T-helper 2 cell (primary cell): ENCODE measurements at regions not wholly inside any gene's neighbourhood (a gene's known extent, or its start where the extent isn't known, plus 50 kb on each side); places are given as distances from the start of the nearest gene placed in this dataset.

Experiments used
- DNase-seq, 5 experiments: peaks; one replicate each; pipeline versions ENCODE4 v3.0.0 to v3.0.0-alpha.2; 2012 to 2022

- DNase-seq: no peak
Observed at GRCh38 chr5:26669523-26669922, 368.9 kb downstream of the CDH9 start.

- DNase-seq: no peak
Observed at GRCh38 chr5:26669031-26669430, 369.4 kb downstream of the CDH9 start.

GRCh38 chr5:26666371-26666770, 372.0 kb downstream of the CDH9 start:
- no peak for DNase-seq

GRCh38 chr5:26663500-26663899, 374.9 kb downstream of the CDH9 start:
- no peak for DNase-seq

DNA sequence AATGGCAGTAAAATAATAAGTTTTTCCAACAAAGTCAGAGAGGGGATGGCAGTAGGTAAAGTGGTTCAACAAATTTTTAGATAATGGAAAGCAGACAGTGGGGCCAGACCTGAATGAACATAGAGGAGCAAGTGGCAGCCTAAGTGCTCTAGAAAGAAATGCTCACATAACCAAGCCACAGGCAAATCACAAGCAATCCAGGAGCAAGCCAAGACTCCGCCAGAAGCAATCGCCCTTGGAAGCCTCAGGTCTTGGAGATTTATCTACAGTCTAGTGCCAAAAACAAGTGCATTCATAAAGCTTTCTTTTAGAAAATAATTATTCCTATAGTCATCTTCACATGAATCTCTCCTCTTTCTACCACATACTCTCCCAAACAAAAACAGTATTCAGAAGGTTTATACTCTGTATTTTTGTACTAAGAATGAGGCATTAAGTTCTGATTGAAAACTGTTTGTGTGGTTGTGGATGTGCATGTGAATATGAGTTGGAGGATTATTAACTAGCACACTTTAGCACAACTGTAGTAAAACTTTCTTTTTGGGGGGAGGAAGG, 375.5 kb downstream of the CDH9 start:
- DNase-seq: no peak

DNA sequence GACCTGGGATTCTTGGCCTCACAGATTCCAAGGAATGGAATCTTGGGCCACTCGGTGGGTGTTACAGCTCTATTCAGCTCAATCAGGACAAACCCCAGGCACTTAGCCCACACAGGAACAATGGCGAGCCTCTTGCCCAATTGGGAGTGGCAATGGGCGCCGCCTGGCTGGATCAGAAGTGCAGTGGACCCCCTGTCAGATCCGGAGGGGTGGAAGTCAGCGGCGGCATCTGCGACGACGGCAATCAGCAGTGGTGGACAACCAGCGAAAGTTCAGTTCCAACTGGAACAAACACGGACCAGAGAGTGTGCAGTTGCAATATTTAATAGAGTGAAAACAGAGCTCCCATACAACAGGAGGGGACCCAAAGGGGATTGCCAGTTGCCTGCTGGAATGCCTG, 378.3 kb downstream of the CDH9 start:
- DNase-seq: no peak

DNA sequence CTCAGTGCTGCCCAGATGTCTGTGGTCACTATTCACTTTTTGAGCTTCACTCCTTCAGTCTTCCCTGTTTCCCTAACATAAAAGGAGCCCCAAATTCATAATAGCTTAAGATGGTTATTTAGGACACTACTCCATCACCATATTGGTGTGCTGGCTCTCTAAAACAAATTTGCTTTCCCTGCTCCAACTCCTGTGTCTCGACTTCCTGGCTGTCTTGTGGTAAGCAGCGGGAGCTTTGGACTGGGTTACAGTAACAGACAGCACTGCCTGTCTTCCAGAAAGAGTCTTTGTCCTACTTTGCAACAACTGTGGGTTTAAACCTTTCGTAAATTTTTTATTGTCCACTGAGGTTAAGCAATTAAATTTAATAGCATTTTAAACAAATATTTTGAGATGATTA, 389.4 kb downstream of the CDH9 start:
- DNase-seq: no peak

GRCh38 chr5:26647781-26648180, 390.6 kb downstream of the CDH9 start:
- no peak for DNase-seq

- no peak for DNase-seq
Observed at GRCh38 chr5:26645659-26646058, 392.7 kb downstream of the CDH9 start.

GRCh38 chr5:26641492-26641891, 396.9 kb downstream of the CDH9 start:
- DNase-seq: no peak

DNA sequence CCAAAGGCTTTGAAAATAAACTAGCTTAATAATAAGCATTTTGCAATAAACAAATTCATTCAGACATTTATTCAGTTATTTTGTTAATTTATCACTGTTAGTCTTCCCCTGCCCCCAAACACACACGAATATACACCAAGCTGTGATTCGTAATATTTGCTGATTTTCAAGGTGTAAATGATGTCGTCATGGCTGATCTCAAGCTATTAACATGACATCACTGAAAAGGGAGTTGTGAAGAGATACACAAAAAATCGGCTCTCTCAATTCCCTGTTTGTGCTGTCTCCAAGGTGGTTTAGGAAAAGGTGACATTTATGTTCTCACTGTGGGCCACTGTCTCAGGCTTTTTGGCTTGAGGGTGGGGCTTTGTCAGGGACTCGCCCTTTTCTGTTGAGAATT, 413.3 kb downstream of the CDH9 start:
- no peak for DNase-seq

DNA sequence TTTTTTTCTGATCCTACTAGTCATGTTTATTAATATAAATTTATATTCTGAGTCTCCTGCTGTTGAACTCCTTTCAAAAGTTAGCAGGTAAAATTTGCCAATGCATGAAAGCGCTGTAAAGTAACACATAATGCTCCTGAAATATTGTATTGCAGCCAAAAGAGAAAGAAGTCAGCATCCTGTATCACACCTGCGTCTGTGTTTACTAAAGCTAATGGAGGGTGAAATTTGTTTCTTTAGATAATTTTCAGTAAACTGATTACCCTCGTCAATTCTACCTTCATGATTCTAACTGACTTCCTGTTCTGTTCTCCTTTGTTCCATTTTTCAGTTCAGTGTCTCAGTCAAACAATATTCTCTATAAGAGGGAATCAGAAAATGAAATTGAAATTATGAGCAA, 415.4 kb downstream of the CDH9 start:
- no peak for DNase-seq

DNA sequence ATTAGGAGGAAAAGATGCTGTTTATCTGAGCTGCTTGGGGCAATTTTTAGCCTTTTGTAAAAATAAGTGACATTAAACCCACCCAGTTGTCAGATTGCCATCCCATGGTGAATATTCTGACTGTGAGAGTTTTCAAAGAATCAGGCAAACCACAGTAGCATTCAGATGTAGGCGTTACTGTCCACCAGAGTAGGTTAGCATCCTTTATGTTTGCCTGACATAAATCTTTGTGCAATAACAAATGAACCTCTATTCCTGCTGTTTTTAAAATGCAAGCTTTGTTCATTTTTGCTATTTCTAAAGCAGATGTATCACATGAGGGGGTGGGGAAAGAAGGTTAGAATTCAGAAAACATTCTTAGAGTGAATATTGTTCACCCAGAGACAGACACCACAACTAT, 427.8 kb downstream of the CDH9 start:
- DNase-seq: no peak

GRCh38 chr5:26601563-26601962, 436.8 kb downstream of the CDH9 start:
- no peak for DNase-seq

- no peak for DNase-seq
Observed at GRCh38 chr5:26582350-26583045, 455.9 kb downstream of the CDH9 start.

DNA sequence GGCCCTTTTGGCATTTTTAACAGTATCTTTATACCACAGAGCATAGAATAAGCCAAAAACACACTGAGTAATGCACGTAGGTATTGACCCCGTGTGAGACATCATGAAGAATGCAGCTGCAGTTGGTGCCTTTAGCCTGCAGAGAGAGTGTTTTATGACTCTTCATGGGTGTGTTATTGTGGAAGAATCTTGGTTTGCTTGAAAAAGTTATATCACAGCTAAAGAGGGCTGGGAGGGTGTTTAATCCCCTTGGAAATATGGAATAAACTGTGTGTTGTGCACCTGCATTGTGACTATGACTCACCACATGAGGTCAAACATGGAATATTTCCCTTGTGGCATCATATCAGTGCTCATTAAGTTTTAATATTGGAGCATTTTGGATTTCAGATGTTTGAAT, 458.7 kb downstream of the CDH9 start:
- DNase-seq: no peak

DNA sequence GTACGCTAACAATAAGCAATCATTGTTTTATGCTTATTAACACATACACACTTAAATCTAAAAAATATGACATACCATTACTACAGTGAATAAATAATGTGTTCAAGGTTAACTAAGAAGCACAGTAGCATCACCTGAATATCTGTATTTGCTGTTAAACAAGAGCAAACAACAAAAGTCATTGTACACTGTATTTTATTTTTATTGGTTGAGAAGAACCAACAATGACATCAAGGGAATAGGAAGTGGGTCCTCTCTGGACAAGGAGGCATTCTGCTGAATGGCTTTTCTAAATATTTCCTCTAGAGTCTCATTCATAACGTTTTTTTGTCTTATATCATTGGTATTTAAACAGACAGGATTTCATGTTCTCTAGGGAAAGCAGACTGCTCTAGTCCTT, 460.4 kb downstream of the CDH9 start:
- no peak for DNase-seq

DNA sequence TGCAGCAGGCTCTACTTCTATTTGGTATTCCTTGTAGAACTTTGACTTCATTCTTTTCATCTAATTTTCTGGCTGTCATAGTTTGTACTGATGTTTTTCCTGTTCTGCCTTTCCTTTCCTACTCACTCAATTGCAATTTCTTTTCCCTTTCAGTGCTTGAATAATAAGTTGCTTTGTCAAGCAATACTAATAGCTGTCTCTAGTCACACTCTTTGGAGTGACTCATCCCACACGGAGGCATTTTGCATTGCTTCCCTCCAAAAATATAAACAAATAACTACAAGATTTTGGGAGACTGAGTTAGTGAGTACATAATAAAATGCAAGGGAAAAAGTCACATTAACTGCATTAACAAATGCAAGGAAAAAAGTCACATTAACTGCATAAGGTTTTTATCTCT, 465.9 kb downstream of the CDH9 start:
- no peak for DNase-seq

DNA sequence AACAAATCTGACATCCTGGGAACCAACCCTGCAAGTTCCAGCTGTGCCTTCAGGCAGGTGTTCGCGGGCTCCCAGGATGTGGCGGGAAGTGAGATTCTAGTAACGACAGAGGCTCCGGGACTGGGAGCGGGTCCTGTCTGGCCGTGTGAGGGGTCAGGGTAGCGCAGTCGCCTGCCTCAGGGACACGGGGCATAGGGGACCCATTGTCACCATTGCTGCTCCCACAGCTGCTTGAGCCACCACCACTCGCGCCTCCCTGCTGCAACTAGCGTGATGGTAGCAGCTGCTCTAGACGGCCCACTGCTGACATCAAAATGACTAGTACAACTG, 468.5 kb downstream of the CDH9 start:
- no peak for DNase-seq

DNA sequence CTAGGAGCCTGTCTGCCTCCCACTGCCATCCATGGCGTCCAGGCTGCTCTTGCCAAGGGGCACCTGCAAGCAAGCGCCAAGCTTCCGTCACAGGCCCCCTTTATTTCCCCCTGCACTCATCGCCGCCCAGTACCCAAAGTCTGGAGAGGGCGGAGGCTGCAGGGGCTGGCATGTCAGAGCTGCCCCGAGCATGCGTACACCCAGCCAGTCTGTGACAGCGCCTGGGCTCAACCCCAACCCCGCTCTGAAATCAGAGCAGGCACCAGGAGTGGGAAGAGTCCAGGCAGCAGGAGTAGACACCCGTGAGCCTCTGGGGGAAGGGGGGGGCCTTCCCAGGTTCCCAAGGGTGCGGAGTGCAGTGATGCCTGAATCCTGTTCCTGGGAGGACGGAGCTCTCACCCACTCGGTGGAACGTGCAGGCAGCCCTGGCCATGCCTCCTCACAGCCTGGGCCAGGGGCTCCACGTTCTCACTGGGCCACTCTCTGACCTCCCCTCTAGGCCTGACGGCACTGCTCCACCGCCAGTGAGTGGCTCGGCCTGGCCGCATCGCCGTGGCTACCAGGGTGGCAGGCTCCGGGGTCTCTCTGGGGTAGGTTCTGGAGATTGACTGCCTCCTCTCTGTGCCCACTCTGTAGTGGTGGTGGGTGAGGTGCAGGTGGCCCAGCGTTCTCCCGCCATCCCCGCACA, 469.0 kb downstream of the CDH9 start:
- no peak for DNase-seq

GRCh38 chr5:26568316-26568715, 470.1 kb downstream of the CDH9 start:
- DNase-seq: no peak

DNA sequence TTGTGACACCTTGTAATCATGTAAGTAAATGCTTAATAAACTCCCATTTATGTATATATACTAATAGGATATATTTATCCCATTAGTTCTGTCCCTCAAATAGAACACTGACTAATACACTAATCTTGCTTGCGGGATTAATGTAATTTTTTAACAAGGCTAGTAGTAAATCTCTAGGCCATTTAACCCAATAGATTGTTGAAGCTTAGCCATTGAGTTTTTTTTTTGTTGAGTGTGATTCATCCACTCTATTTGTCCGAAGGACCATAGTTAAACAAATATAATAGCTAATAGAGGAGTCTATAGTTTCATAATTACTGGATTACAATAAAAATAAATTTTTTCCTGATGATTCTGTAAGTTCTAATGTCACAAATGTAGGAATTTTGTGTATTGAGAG, 474.4 kb downstream of the CDH9 start:
- DNase-seq: no peak

DNA sequence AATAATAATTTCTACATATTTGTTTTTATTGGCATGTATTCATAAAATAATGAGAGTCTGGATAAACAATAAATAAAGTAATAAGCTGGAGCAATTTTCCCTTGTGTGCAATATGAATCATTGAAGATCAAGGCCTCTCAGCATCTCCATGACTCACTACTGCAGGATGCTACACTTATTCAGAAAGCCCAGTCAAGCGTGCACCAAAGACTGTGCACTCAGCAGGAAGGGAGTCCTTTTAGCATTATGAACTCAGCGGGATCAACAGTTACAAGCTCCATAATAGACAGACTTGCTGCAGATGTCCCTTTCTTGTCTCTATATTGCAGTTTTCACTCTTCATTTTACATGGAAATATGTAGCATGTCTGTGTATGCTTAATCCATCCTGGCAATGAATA, 485.3 kb downstream of the CDH9 start:
- no peak for DNase-seq

- no peak for DNase-seq
Observed at GRCh38 chr5:26543987-26544386, 494.4 kb downstream of the CDH9 start.

GRCh38 chr5:26538226-26538625, 500.2 kb downstream of the CDH9 start:
- no peak for DNase-seq
